Breast epithelium (tissue), 3 donors: ENCODE measurements at regions not wholly inside any gene's neighbourhood (a gene's known extent, or its start where the extent isn't known, plus 50 kb on each side); places are given as distances from the start of the nearest gene placed in this dataset.

Experiments
- POLR2A ChIP-seq: fragments of 450-650 bp; IDR thresholded peaks from one replicate; pipeline ENCODE4 v1.6.1; 2016; ENCODE audit warnings: antibody characterized with exemption, mild to moderate bottlenecking, moderate library complexity
- TF ChIP-seq, protein P1 (sequence below), 3 donors: fragments of 450-650 bp; IDR thresholded peaks; one replicate each; pipeline ENCODE4 v1.5.1; 2016 to 2017; ENCODE audit warnings: antibody characterized with exemption in 3 of 3, mild to moderate bottlenecking in 3 of 3, moderate library complexity in 3 of 3

DNA sequence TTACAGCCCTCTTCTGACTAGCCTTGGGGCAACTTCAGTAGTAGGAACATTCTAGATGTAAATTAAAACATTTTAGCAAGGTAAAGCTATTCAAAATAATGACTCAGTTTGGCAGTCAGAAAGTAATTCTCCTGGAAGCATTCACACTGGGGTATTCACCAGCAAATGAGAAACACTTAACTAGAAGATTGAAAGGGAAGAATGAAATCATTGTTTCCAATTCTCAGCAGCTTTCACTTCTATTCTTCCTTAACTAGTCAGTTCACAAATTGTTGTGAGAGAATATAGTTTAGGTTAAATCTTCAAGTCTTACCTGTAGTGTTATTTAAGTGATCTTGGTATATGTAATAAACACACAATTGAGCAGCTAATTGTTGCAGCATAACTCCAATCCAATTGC is 1135.6 kb upstream of the FAM98A start:
- TF ChIP-seq, protein P1, sequence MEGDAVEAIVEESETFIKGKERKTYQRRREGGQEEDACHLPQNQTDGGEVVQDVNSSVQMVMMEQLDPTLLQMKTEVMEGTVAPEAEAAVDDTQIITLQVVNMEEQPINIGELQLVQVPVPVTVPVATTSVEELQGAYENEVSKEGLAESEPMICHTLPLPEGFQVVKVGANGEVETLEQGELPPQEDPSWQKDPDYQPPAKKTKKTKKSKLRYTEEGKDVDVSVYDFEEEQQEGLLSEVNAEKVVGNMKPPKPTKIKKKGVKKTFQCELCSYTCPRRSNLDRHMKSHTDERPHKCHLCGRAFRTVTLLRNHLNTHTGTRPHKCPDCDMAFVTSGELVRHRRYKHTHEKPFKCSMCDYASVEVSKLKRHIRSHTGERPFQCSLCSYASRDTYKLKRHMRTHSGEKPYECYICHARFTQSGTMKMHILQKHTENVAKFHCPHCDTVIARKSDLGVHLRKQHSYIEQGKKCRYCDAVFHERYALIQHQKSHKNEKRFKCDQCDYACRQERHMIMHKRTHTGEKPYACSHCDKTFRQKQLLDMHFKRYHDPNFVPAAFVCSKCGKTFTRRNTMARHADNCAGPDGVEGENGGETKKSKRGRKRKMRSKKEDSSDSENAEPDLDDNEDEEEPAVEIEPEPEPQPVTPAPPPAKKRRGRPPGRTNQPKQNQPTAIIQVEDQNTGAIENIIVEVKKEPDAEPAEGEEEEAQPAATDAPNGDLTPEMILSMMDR (IDR thresholded peaks at IDR 0.05), result no peak
- TF ChIP-seq POLR2A, result no peak
